Tibial artery (tissue), 4 donors: ENCODE measurements at regions not wholly inside any gene's neighbourhood (a gene's known extent, or its start where the extent isn't known, plus 50 kb on each side); places are given as distances from the start of the nearest gene placed in this dataset.

ENCODE experiments used
- DNase-seq, 2 donors: peaks; one replicate each; pipeline ENCODE4 v3.0.0-alpha.2; 2019
- H3K27ac ChIP-seq, 2 donors: fragments of 200-600 bp; sonication (generic) in 1 of 2; 1 replicate in 1 of 2; 2 replicates in 1 of 2; pipeline ENCODE4 v1.5.1; 2018 to 2019; ENCODE audit warnings: mild to moderate bottlenecking in 1 of 2
- H3K27me3 ChIP-seq, 2 donors: fragments of 200-600 bp; sonication (generic) in 1 of 2; one replicate each; pipeline versions ENCODE4 v1.5.1 to v1.6.0; 2016 to 2019
- H3K36me3 ChIP-seq, 3 donors: fragments of 200-600 bp; sonication (generic) in 2 of 3; one replicate each; pipeline ENCODE4 v1.5.1; 2016 to 2019; ENCODE audit warnings: mild to moderate bottlenecking in 2 of 3
- H3K4me1 ChIP-seq, 4 donors: fragments of 200-600 bp; sonication (generic) in 2 of 4; 1 replicate in 3 of 4; 2 replicates in 1 of 4; pipeline ENCODE4 v1.5.1; 2016 to 2019
- H3K4me3 ChIP-seq, 2 donors: fragments of 200-600 bp; sonication (generic) in 1 of 2; 1 replicate in 1 of 2; 2 replicates in 1 of 2; pipeline ENCODE4 v1.5.1; 2018 to 2019; ENCODE audit warnings: mild to moderate bottlenecking in 2 of 2
- H3K9me3 ChIP-seq, 3 donors: fragments of 200-600 bp; sonication (generic) in 1 of 3; one replicate each; pipeline ENCODE4 v1.5.1; 2016 to 2019
- intact Hi-C: fragments of 100-400 bp; cut with DNase I; formaldehyde crosslinking; loops from one replicate; pipeline ENCODE4 v1.15.0; 2023; ENCODE audit warnings: low total_unique reads
- TF ChIP-seq, protein P1 (sequence below), 2 experiments: fragments of 200-600 bp in 1 of 2; fragments of 450-650 bp in 1 of 2; IDR thresholded peaks; one replicate each; pipeline ENCODE4 v1.5.1; 2017 to 2019; ENCODE audit warnings: antibody characterized with exemption in 2 of 2, mild to moderate bottlenecking in 1 of 2, moderate library complexity in 1 of 2

DNA sequence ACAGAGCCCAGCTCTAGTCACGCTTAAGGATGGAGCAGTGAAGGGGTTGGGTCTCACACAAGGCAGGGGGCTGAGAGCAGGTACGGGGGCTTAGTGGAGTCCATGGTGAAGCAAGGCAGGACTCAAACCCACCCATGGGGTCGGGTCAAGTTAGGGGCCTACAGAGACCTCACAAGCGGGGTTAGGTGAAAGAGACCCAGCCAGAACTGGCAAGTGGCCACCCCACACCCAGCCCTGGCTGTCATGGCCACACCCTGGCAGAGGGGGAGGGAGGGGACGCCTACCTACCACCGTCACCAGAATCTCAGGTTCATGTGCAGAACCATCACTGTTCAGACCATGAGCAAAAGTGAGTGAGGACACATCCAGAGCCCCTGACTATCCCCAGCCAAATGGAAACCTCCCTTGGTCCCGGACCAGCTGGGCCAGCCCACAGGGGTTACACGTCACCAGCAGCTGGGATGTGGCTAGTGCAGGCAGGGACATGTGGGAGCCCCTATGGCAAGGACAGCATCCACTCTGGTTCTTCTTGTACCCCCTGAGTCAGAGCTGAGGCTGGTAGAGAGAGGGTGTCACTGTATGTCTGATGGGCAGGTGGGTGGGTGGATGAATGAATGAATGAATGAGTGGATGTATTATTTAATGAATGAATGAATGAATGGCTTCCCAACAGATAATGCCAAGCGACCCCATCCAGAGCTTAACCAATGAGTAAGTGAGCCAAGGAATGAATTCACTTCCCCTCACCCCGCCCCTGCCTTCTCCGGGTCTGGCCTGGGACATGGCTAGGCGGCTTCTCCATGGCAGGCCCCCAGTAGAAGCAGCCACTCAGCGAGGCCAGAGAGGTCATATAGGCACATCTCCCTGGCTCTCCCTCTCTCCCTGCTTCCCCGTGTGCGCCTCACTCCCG lies 681.6 kb downstream of the TBC1D22A start:
- Histone ChIP-seq H3K4me3 (no peak overlapping the region), H3K4me1 (no peaks in the 10 kb centered on the region), H3K27ac (no peak overlapping the region), H3K27me3 (peaks cover 0 to 3% of the 10 kb centered on the region in 2 donors), H3K9me3 (peaks cover 0 to 11% (median 0%) of the 10 kb centered on the region in 3 donors), H3K36me3 (no peaks in the 10 kb centered on the region)
- no peak for DNase-seq
- TF ChIP-seq, protein P1, sequence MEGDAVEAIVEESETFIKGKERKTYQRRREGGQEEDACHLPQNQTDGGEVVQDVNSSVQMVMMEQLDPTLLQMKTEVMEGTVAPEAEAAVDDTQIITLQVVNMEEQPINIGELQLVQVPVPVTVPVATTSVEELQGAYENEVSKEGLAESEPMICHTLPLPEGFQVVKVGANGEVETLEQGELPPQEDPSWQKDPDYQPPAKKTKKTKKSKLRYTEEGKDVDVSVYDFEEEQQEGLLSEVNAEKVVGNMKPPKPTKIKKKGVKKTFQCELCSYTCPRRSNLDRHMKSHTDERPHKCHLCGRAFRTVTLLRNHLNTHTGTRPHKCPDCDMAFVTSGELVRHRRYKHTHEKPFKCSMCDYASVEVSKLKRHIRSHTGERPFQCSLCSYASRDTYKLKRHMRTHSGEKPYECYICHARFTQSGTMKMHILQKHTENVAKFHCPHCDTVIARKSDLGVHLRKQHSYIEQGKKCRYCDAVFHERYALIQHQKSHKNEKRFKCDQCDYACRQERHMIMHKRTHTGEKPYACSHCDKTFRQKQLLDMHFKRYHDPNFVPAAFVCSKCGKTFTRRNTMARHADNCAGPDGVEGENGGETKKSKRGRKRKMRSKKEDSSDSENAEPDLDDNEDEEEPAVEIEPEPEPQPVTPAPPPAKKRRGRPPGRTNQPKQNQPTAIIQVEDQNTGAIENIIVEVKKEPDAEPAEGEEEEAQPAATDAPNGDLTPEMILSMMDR (IDR thresholded peaks at IDR 0.05), result no peak
- intact Hi-C loops, result no loop called here

DNA sequence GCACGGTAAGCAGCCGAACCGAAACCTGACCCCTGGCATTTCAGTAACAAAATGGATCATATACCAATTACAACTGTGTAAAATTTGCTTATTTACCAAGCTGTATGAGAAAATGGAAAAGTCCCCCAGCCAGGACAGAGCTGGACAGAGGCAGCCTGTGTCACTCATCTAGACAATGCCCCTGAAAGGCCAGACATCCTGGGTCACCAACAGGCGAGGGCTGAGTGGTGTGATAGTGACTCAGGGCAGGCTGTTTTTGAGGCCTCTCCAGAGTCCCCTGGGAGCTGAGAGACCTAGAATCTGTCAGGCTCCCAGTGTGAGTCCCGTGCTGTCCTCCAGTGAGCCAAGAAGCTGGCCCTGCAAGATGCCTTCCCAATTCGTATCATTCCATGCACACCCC lies 680.4 kb downstream of the TBC1D22A start:
- no peaks in the 10 kb centered on the region for H3K36me3 ChIP-seq
- no peak overlapping the region for H3K4me3 ChIP-seq
- peaks cover 0 to 11% (median 0%) of the 10 kb centered on the region in 3 donors for H3K9me3 ChIP-seq
- DNase-seq, result no peak
- intact Hi-C loops, result no loop called here
- TF ChIP-seq, protein P1 (IDR thresholded peaks at IDR 0.05), result no peak
- no peaks in the 10 kb centered on the region for H3K27me3 ChIP-seq
- no peak overlapping the region for H3K27ac ChIP-seq
- H3K4me1 ChIP-seq, result no peaks in the 10 kb centered on the region

DNA sequence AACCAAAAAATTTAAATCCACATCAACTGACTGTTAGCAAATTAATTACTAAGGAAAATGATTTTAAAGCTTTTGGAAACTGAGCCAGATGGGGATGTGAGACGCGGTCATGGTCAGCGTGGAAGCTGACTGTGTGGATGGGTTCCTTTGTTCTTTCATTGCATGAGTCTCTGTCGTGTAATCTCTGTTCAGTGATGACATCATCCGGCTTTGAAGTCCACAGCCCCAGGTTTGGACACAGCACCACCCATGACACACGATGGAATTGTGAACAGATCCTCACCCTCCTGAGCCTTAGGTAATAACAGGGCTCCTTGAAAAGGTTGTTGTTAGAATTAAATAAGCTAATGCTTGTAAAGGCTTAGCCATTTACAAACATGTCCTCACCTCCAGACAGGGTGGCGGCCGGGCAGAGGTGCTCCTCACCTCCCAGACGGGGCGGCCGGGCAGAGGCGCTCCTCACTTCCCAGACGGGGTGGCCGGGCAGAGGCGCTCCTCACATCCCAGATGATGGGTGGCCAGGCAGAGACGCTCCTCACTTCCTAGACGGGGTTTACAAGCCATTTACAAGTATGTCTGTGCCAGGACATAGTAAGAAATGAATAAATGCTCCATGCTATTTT lies 677.3 kb downstream of the TBC1D22A start:
- no peaks in the 10 kb centered on the region for H3K27me3 ChIP-seq
- intact Hi-C loops, result no loop called here
- TF ChIP-seq, protein P1 (IDR thresholded peaks at IDR 0.05), result no peak
- DNase-seq, result no peak
- no peak overlapping the region for H3K4me3 ChIP-seq
- H3K9me3 ChIP-seq, result peaks cover 0 to 17% (median 3%) of the 10 kb centered on the region in 3 donors
- H3K4me1 ChIP-seq, result no peaks in the 10 kb centered on the region
- H3K27ac ChIP-seq, result no peak overlapping the region
- no peaks in the 10 kb centered on the region for H3K36me3 ChIP-seq

DNA sequence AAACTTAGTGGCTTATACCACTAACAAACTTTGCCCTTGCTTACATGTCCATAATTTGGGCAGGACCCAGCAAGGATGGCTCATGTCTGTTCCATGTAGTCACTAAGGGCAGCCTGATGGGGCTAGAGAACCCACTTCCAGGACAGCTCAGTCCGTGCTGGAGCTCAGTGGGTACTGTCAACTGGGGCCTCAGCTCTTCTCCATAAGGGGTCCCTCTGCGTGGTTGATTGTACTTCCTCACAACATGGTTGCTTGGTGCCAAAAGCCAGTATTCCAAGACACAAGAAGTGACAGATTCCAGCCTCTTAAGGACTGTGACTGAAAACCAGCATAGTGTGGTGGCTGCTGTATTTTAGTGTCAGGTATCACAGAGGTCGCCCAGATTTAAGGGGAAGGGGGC lies 675.2 kb downstream of the TBC1D22A start:
- H3K27ac ChIP-seq, result no peak overlapping the region
- TF ChIP-seq, protein P1 (IDR thresholded peaks at IDR 0.05), result no peak
- peaks cover 0 to 21% (median 3%) of the 10 kb centered on the region in 3 donors for H3K9me3 ChIP-seq
- H3K4me1 ChIP-seq, result no peaks in the 10 kb centered on the region
- intact Hi-C loops, result no loop called here
- no peak overlapping the region for H3K4me3 ChIP-seq
- no peaks in the 10 kb centered on the region for H3K27me3 ChIP-seq
- no peaks in the 10 kb centered on the region for H3K36me3 ChIP-seq
- DNase-seq, result no peak

DNA sequence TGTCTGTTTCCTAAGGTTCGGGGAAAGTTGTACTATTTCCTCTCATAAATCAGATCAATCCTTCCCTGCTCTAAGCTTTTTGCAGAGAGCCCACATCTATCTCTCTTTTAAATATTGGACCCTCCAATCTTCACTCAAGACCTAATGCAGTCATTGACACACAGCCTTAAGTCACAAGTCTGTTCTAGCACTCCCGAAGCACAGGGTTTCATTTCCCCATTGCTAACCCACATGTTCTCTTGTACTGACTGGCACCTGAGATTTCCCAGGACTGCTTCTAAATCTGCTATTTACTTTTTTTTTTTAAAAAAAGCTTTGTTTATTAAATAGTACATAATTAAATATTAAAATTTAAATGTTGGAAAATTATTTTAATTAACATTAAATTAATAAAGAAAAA lies 674.7 kb downstream of the TBC1D22A start:
- intact Hi-C loops, result no loop called here
- TF ChIP-seq, protein P1 (IDR thresholded peaks at IDR 0.05), result no peak
- Histone ChIP-seq H3K27ac (no peak overlapping the region), H3K9me3 (peaks cover 0 to 17% (median 3%) of the 10 kb centered on the region in 3 donors), H3K4me3 (no peak overlapping the region), H3K27me3 (no peaks in the 10 kb centered on the region), H3K36me3 (no peaks in the 10 kb centered on the region), H3K4me1 (no peaks in the 10 kb centered on the region)
- DNase-seq, result no peak
